CD14-positive monocyte (primary cell): ENCODE measurements at regions not wholly inside any gene's neighbourhood (a gene's known extent, or its start where the extent isn't known, plus 50 kb on each side); places are given as distances from the start of the nearest gene placed in this dataset.
A peak's percentile ranks its signal among the peaks of the same experiment; 100 is the strongest.

ENCODE experiments used
- DNase-seq, 3 donors: peaks; one replicate each; pipeline ENCODE4 v3.0.0-alpha.2; 2011 to 2022
- H2AFZ ChIP-seq: 2 replicates; pipeline ENCODE4 v1.6.0; 2012; ENCODE audit warnings: mild to moderate bottlenecking, low read depth, low read length, inconsistent platforms; ENCODE audit not compliant: insufficient read depth, poor library complexity, severe bottlenecking
- H3K27ac ChIP-seq, 2 donors: 1 replicate in 1 of 2; 2 replicates in 1 of 2; pipeline ENCODE4 v1.5.1; 2012 to 2013; ENCODE audit warnings: low read length in 2 of 2, control low read depth in 1 of 2, inconsistent platforms in 1 of 2, low read depth in 1 of 2, mild to moderate bottlenecking in 1 of 2
- H3K27me3 ChIP-seq, 2 donors: one replicate each; pipeline versions ENCODE4 v1.6.0 to v1.6.1; 2011 to 2013; ENCODE audit warnings: low read length in 2 of 2; ENCODE audit not compliant: control insufficient read depth in 2 of 2, insufficient read depth in 2 of 2
- H3K36me3 ChIP-seq, 2 donors: replicated peaks in 1 of 2; 1 replicate in 1 of 2; 2 replicates in 1 of 2; pipeline versions ENCODE4 v1.5.1 to v1.6.1; 2012 to 2013; ENCODE audit warnings: low read length in 2 of 2, control low read depth in 1 of 2, inconsistent platforms in 1 of 2, mild to moderate bottlenecking in 1 of 2; ENCODE audit not compliant: insufficient read depth in 2 of 2, control insufficient read depth in 1 of 2
- H3K4me1 ChIP-seq, 2 donors: 1 replicate in 1 of 2; 2 replicates in 1 of 2; pipeline versions ENCODE4 v1.5.1 to v1.6.1; 2012 to 2013; ENCODE audit warnings: low read length in 2 of 2, control low read depth in 1 of 2, inconsistent platforms in 1 of 2, mild to moderate bottlenecking in 1 of 2, moderate library complexity in 1 of 2; ENCODE audit not compliant: insufficient read depth in 2 of 2, control insufficient read depth in 1 of 2
- H3K4me2 ChIP-seq: replicated peaks from 2 replicates; pipeline ENCODE3; 2012; ENCODE audit warnings: low read length, moderate library complexity, mild to moderate bottlenecking; ENCODE audit not compliant: poor library complexity, severe bottlenecking; ENCODE audit errors: extremely low read depth
- H3K4me3 ChIP-seq, 3 experiments: fragments of 200-600 bp in 1 of 3; sonication (generic) in 1 of 3; replicated peaks in 1 of 3; 1 replicate in 2 of 3; 2 replicates in 1 of 3; pipeline ENCODE4 v1.5.1; 2011 to 2013; ENCODE audit warnings: low read length in 3 of 3, mild to moderate bottlenecking in 3 of 3, control low read depth in 2 of 3, low read depth in 2 of 3, inconsistent platforms in 1 of 3, moderate library complexity in 1 of 3
- H3K79me2 ChIP-seq: 2 replicates; pipeline ENCODE4 v1.6.0; 2012; ENCODE audit warnings: mild to moderate bottlenecking, control low read depth, inconsistent platforms, low read length, moderate library complexity; ENCODE audit not compliant: insufficient read depth
- H3K9ac ChIP-seq: 2 replicates; pipeline ENCODE4 v1.6.0; 2017; ENCODE audit warnings: low read length, mild to moderate bottlenecking; ENCODE audit not compliant: insufficient read depth, poor library complexity, severe bottlenecking
- H3K9me3 ChIP-seq, 2 donors: replicated peaks in 1 of 2; 1 replicate in 1 of 2; 2 replicates in 1 of 2; pipeline versions ENCODE4 v1.5.1 to v1.6.1; 2012 to 2013; ENCODE audit warnings: low read length in 2 of 2, control low read depth in 1 of 2; ENCODE audit not compliant: control insufficient read depth in 1 of 2, insufficient read depth in 1 of 2
- H4K20me1 ChIP-seq: 2 replicates; pipeline ENCODE4 v1.6.0; 2012; ENCODE audit warnings: mild to moderate bottlenecking, low read length, control low read depth, moderate library complexity; ENCODE audit not compliant: insufficient read depth
- H3K27ac Mint-ChIP-seq, 7 donors: one replicate each; pipeline ENCODE4 v1.8.0; 2020; ENCODE audit warnings: mild to moderate bottlenecking in 7 of 7, mixed read lengths in 7 of 7, moderate library complexity in 6 of 7, inconsistent platforms in 2 of 7
- H3K27me3 Mint-ChIP-seq, 3 donors: one replicate each; pipeline ENCODE4 v1.8.0; 2021 to 2022; ENCODE audit warnings: low read depth in 3 of 3, mild to moderate bottlenecking in 3 of 3, mixed read lengths in 3 of 3, moderate library complexity in 3 of 3, inconsistent platforms in 1 of 3
- H3K36me3 Mint-ChIP-seq, 2 donors: one replicate each; pipeline ENCODE4 v1.8.0; 2020; ENCODE audit warnings: mixed read lengths in 2 of 2, inconsistent platforms in 1 of 2, mild to moderate bottlenecking in 1 of 2
- H3K4me1 Mint-ChIP-seq: one replicate; pipeline ENCODE4 v1.8.0; 2020; ENCODE audit warnings: mild to moderate bottlenecking, mixed read lengths
- H3K4me3 Mint-ChIP-seq, 2 donors: one replicate each; pipeline ENCODE4 v1.8.0; 2020; ENCODE audit warnings: mild to moderate bottlenecking in 2 of 2, mixed read lengths in 2 of 2, moderate library complexity in 1 of 2
- H3K9me3 Mint-ChIP-seq, 7 donors: one replicate each; pipeline ENCODE4 v1.8.0; 2020 to 2022; ENCODE audit warnings: mixed read lengths in 7 of 7, mild to moderate bottlenecking in 6 of 7, moderate library complexity in 6 of 7, inconsistent platforms in 2 of 7
- WGBS: methylation state at CpG from one replicate; pipeline ENCODE4 v1.1.5; 2013; ENCODE audit warnings: missing lambda C conversion rate; ENCODE audit not compliant: insufficient coverage; 5-methylcytosine and 5-hydroxymethylcytosine counted together
- intact Hi-C, 2 donors: fragments of 100-400 bp; cut with micrococcal nuclease; formaldehyde crosslinking; loops; one replicate each; pipeline versions ENCODE4 v1.15.0 to v1.15.1; 2023
- TF ChIP-seq, protein P1 (sequence below): fragments of 200-600 bp; IDR thresholded peaks from one replicate; pipeline ENCODE4 v1.8.0; 2022; ENCODE audit warnings: antibody characterized with exemption, mild to moderate bottlenecking

DNA sequence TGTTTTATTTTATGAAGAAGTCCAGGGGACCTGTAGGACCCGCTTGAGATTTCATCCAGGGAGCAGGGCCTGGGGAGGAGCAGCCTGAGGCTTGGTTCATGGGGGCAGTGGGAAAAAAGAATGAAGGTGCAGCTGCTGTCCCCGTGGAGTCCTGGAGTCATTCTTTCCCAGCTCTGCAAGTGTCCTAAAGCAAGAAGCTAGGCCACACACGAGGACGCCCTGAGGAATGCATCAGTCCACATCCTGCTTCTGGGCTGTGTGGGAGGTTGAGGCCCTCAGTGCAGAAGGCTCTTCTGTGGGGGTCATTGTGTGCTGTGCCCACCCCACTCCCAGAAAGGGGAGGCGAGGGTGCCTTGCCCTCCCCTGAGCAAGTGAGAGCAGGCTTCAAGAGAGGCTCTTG is 179.9 kb upstream of the HS6ST1 start:
- H3K79me2 ChIP-seq: no peaks in the 10 kb centered on the region
- H3K4me3 ChIP-seq: no peak overlapping the region
- Mint-ChIP-seq H3K36me3 (no peaks in the 10 kb centered on the region), H3K9me3 (peaks cover 0 to under 1% (median 0%) of the 10 kb centered on the region in 7 donors), H3K27ac (peak overlapping the region in 1 of 7 donors; percentile 48), H3K4me3 (no peak overlapping the region), H3K4me1 (peaks cover 4% of the 10 kb centered on the region), H3K27me3 (peaks cover 2 to 3% (median 2%) of the 10 kb centered on the region in 3 donors)
- H3K4me1 ChIP-seq: no peaks in the 10 kb centered on the region
- intact Hi-C loops: no loop called here
- no peaks in the 10 kb centered on the region for H3K9me3 ChIP-seq
- 93% methylated on average over 5 of the region's 5 CpGs for WGBS
- TF ChIP-seq, protein P1, sequence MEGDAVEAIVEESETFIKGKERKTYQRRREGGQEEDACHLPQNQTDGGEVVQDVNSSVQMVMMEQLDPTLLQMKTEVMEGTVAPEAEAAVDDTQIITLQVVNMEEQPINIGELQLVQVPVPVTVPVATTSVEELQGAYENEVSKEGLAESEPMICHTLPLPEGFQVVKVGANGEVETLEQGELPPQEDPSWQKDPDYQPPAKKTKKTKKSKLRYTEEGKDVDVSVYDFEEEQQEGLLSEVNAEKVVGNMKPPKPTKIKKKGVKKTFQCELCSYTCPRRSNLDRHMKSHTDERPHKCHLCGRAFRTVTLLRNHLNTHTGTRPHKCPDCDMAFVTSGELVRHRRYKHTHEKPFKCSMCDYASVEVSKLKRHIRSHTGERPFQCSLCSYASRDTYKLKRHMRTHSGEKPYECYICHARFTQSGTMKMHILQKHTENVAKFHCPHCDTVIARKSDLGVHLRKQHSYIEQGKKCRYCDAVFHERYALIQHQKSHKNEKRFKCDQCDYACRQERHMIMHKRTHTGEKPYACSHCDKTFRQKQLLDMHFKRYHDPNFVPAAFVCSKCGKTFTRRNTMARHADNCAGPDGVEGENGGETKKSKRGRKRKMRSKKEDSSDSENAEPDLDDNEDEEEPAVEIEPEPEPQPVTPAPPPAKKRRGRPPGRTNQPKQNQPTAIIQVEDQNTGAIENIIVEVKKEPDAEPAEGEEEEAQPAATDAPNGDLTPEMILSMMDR: no peak
- no peak overlapping the region for H3K27ac ChIP-seq
- no peak for DNase-seq
- H3K36me3 ChIP-seq: no peaks in the 10 kb centered on the region
- no peaks in the 10 kb centered on the region for H3K27me3 ChIP-seq
- no peaks in the 10 kb centered on the region for H4K20me1 ChIP-seq
- no peak overlapping the region for H3K4me2 ChIP-seq
- no peak overlapping the region for H2AFZ ChIP-seq
- H3K9ac ChIP-seq: no peak overlapping the region

DNA sequence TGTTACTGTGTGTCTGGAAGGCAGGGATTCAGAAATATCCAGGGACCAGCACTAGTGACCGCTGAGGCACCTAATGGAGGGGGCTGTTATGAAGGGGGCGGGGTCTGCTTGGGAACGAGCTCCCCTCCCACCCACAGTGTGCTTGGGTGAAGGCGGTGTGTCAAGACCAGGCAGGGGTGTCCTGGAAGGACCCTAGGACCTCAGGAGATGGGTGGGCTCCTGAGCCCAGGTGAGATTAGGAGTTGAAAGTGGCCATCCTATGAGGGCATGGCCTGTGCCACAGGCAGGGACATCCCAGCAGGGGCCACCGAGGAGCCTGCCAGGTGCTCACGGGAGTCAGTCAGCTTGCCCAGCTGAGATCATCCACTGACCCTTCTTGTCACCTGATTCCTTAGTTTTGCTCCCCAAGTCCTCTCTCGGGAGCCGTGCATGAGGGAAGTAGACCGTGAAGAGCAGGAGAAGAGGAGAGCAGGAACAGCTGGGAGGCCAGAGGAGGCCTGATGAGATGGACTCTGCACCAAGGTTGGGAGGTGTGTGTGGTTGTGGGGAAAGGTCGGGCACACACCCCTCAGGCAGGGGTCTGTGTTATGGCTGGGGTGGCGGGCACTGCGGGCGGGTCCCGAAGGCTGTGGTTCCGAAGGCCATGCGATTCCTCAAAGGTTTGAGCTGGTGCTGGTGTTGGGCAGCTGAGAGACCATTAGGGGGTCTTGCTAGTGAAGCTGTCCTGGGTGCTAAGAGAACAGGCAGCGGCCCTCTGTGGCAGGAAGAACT is 180.9 kb upstream of the HS6ST1 start:
- Mint-ChIP-seq H3K27ac (peak overlapping the region in 2 of 7 donors; percentile 38 to 66), H3K27me3 (peaks cover 2 to 4% (median 2%) of the 10 kb centered on the region in 3 donors), H3K36me3 (peaks cover 0 to 4% of the 10 kb centered on the region in 2 donors), H3K9me3 (peaks cover 0 to 3% (median 0%) of the 10 kb centered on the region in 7 donors), H3K4me3 (no peak overlapping the region), H3K4me1 (peaks cover 4% of the 10 kb centered on the region)
- Histone ChIP-seq H3K4me3 (no peak overlapping the region), H3K36me3 (no peaks in the 10 kb centered on the region), H3K4me1 (no peaks in the 10 kb centered on the region), H3K9ac (no peak overlapping the region), H3K27ac (no peak overlapping the region), H3K79me2 (no peaks in the 10 kb centered on the region), H3K4me2 (no peak overlapping the region), H3K27me3 (no peaks in the 10 kb centered on the region), H4K20me1 (no peaks in the 10 kb centered on the region), H2AFZ (no peak overlapping the region), H3K9me3 (no peaks in the 10 kb centered on the region)
- 89% methylated on average over 11 of the region's 17 CpGs for WGBS
- intact Hi-C loops: loop anchor here in 1 of 2 donors (10.0 kb wide), 1 partner anchor 175 kb away; no protein-coding TSS in a partner anchor
- DNase-seq: no peak
- TF ChIP-seq, protein P1: no peak
